H9 (cell line): ENCODE measurements at regions not wholly inside any gene's neighbourhood (a gene's known extent, or its start where the extent isn't known, plus 50 kb on each side); places are given as distances from the start of the nearest gene placed in this dataset.

Experiments used
- DNase-seq: peaks from one replicate; pipeline ENCODE4 v3.0.0-alpha.2; 2017
- H2AFZ ChIP-seq: one replicate; pipeline ENCODE4 v1.6.1; 2013; ENCODE audit warnings: mild to moderate bottlenecking, low read length, control low read depth, moderate library complexity
- H2AK5ac ChIP-seq: 2 replicates; pipeline ENCODE4 v1.6.1; 2013; ENCODE audit warnings: low read length, control low read depth, mixed read lengths; ENCODE audit not compliant: insufficient read length
- H2BK120ac ChIP-seq: one replicate; pipeline ENCODE4 v1.6.1; 2013; ENCODE audit warnings: low read depth, mild to moderate bottlenecking, low read length, control low read depth, inconsistent platforms; ENCODE audit not compliant: poor library complexity, severe bottlenecking
- H2BK12ac ChIP-seq: 2 replicates; pipeline ENCODE4 v1.6.1; 2013; ENCODE audit warnings: low read length, control low read depth, mixed read lengths, low read depth; ENCODE audit not compliant: insufficient read length
- H2BK15ac ChIP-seq: 2 replicates; pipeline ENCODE4 v1.6.1; 2013; ENCODE audit warnings: low read depth, low read length, control low read depth
- H2BK20ac ChIP-seq: one replicate; pipeline ENCODE4 v1.6.1; 2013; ENCODE audit warnings: low read depth, mild to moderate bottlenecking, low read length, control low read depth, inconsistent platforms; ENCODE audit not compliant: poor library complexity, severe bottlenecking
- H2BK5ac ChIP-seq: 2 replicates; pipeline ENCODE4 v1.6.1; 2013; ENCODE audit warnings: low read length, control low read depth, mixed read lengths; ENCODE audit not compliant: insufficient read length
- H3K14ac ChIP-seq: 2 replicates; pipeline ENCODE4 v1.6.1; 2013; ENCODE audit warnings: low read length, control low read depth; ENCODE audit not compliant: insufficient read depth
- H3K18ac ChIP-seq: 2 replicates; pipeline ENCODE4 v1.6.1; 2013; ENCODE audit warnings: low read depth, mild to moderate bottlenecking, mixed read lengths, low read length, control low read depth; ENCODE audit not compliant: insufficient read length
- H3K23ac ChIP-seq: 2 replicates; pipeline ENCODE4 v1.6.1; 2013; ENCODE audit warnings: low read length, control low read depth, mixed read lengths, low read depth; ENCODE audit not compliant: insufficient read length
- H3K23me2 ChIP-seq: 2 replicates; pipeline ENCODE4 v1.6.1; 2013; ENCODE audit warnings: low read depth, mild to moderate bottlenecking, mixed read lengths, low read length, control low read depth; ENCODE audit not compliant: insufficient read length, poor library complexity, severe bottlenecking
- H3K27ac ChIP-seq: 2 replicates; pipeline ENCODE4 v1.5.1; 2013; ENCODE audit warnings: low read length, control low read depth, mixed read lengths, low read depth; ENCODE audit not compliant: insufficient read length
- H3K27me3 ChIP-seq: 2 replicates; pipeline ENCODE4 v1.6.1; 2013; ENCODE audit warnings: low read length, control low read depth, inconsistent platforms; ENCODE audit not compliant: insufficient read depth
- H3K4ac ChIP-seq: 2 replicates; pipeline ENCODE4 v1.6.1; 2013; ENCODE audit warnings: low read depth, mild to moderate bottlenecking, control low read depth, inconsistent platforms, low read length, moderate library complexity
- H3K4me1 ChIP-seq: 2 replicates; pipeline ENCODE4 v1.6.1; 2013; ENCODE audit warnings: low read length, control low read depth, inconsistent platforms; ENCODE audit not compliant: insufficient read depth
- H3K4me2 ChIP-seq: 2 replicates; pipeline ENCODE4 v1.6.1; 2013; ENCODE audit warnings: low read length, control low read depth, mixed read lengths; ENCODE audit not compliant: insufficient read length, insufficient read depth
- H3K56ac ChIP-seq: 2 replicates; pipeline ENCODE4 v1.6.1; 2013; ENCODE audit warnings: low read depth, mild to moderate bottlenecking, mixed read lengths, low read length, control low read depth; ENCODE audit not compliant: insufficient read length
- H3K79me1 ChIP-seq: 2 replicates; pipeline ENCODE4 v1.6.1; 2013; ENCODE audit warnings: low read depth, mild to moderate bottlenecking, moderate library complexity, low read length, control low read depth, inconsistent platforms; ENCODE audit not compliant: insufficient read depth, poor library complexity, severe bottlenecking
- H3K79me2 ChIP-seq: 2 replicates; pipeline ENCODE4 v1.6.1; 2013; ENCODE audit warnings: low read length, control low read depth, inconsistent platforms; ENCODE audit not compliant: insufficient read depth
- H3K9ac ChIP-seq: 2 replicates; pipeline ENCODE4 v1.6.1; 2013; ENCODE audit warnings: low read length, control low read depth, mixed read lengths; ENCODE audit not compliant: insufficient read length; ENCODE audit errors: extremely low read depth
- H3K9me3 ChIP-seq: one replicate; pipeline ENCODE4 v1.6.1; 2013; ENCODE audit warnings: low read depth, low read length, inconsistent platforms; ENCODE audit not compliant: control insufficient read depth
- H3T11ph ChIP-seq: one replicate; pipeline ENCODE4 v1.6.1; 2013; ENCODE audit warnings: mild to moderate bottlenecking, low read length, control low read depth, inconsistent platforms
- H4K20me1 ChIP-seq: one replicate; pipeline ENCODE4 v1.6.1; 2013; ENCODE audit not compliant: control insufficient read depth, insufficient read length, insufficient read depth
- H4K5ac ChIP-seq: 2 replicates; pipeline ENCODE4 v1.6.1; 2013; ENCODE audit warnings: low read depth, mild to moderate bottlenecking, mixed read lengths, low read length, control low read depth; ENCODE audit not compliant: insufficient read length
- H4K8ac ChIP-seq: replicated peaks from 2 replicates; pipeline ENCODE4 v1.6.1; 2013; ENCODE audit warnings: low read length, control low read depth, mixed read lengths, low read depth; ENCODE audit not compliant: insufficient read length
- H4K91ac ChIP-seq: 2 replicates; pipeline ENCODE4 v1.6.1; 2013; ENCODE audit warnings: low read depth, mild to moderate bottlenecking, moderate library complexity, mixed read lengths, low read length, control low read depth; ENCODE audit not compliant: insufficient read length
- H3K27ac Mint-ChIP-seq, 3 experiments: 2 replicates in 2 of 3; 3 replicates in 1 of 3; pipeline ENCODE4 v1.8.0; 2020 to 2021; ENCODE audit warnings: mixed read lengths in 3 of 3, mild to moderate bottlenecking in 1 of 3, moderate library complexity in 1 of 3
- H3K27me3 Mint-ChIP-seq: 2 replicates; pipeline ENCODE4 v1.8.0; 2021; ENCODE audit warnings: low read depth, mild to moderate bottlenecking, moderate library complexity, mixed read lengths
- H3K36me3 Mint-ChIP-seq, 3 experiments: 2 replicates in 2 of 3; 3 replicates in 1 of 3; pipeline ENCODE4 v1.8.0; 2020 to 2021; ENCODE audit warnings: low read depth in 3 of 3, mixed read lengths in 3 of 3; ENCODE audit not compliant: insufficient read depth in 1 of 3
- H3K4me1 Mint-ChIP-seq, 2 experiments: 2 replicates each; pipeline ENCODE4 v1.8.0; 2020; ENCODE audit warnings: mixed read lengths in 2 of 2
- H3K4me3 Mint-ChIP-seq, 2 experiments: 2 replicates in 1 of 2; 3 replicates in 1 of 2; pipeline ENCODE4 v1.8.0; 2020 to 2021; ENCODE audit warnings: mild to moderate bottlenecking in 2 of 2, mixed read lengths in 2 of 2, moderate library complexity in 1 of 2
- H3K9me3 Mint-ChIP-seq, 2 experiments: 2 replicates in 1 of 2; 3 replicates in 1 of 2; pipeline ENCODE4 v1.8.0; 2020; ENCODE audit warnings: mild to moderate bottlenecking in 2 of 2, mixed read lengths in 2 of 2, moderate library complexity in 1 of 2
- WGBS: extraction: QIAGEN DNeasy Blood & Tissue Kit; methylation state at CpG from one replicate; pipeline ENCODE4 v1.1.7; 2013; ENCODE audit warnings: missing lambda C conversion rate, low lambda C conversion rate, mixed read lengths; ENCODE audit not compliant: insufficient read length; ENCODE audit errors: extremely low coverage; 5-methylcytosine and 5-hydroxymethylcytosine counted together
- TF ChIP-seq, protein P1 (sequence below): fragments of 200-600 bp; sonication (generic); conservative IDR thresholded peaks from 3 replicates; pipeline ENCODE4 v1.8.0; 2021; ENCODE audit warnings: antibody characterized with exemption, mild to moderate bottlenecking

DNA sequence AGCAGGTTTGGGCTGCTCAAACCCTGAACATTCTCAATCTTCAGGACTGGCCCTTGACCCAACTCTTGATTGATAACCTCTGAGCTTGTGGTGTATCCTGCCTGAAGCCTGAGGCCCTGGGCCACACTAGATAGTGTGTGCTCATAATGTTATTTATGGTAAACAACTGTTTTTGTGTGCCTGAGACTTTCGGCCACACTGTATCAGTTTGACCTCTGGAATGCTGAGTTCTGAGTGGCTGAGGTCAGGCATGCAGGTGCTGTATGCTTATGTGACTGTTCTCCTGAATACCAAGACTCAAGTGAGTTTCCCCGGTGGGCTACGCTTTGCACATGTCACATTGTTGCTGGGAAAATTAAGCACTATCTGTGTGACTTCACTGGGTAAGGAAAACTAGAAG is 82.2 kb upstream of the RMP24 start:
- Mint-ChIP-seq H3K27me3 (no peaks in the 10 kb centered on the region), H3K9me3 (peaks cover 16 to 20% of the 10 kb centered on the region in 2 experiments), H3K4me3 (no peak overlapping the region), H3K27ac (0 out of 7 replicates have a peak overlapping the region, but pooled peaks of 1 of the 3 experiments have one; percentile 25), H3K36me3 (peaks cover 23 to 31% (median 29%) of the 10 kb centered on the region in 3 experiments), H3K4me1 (peaks cover 18 to 22% of the 10 kb centered on the region in 2 experiments)
- Histone ChIP-seq H4K20me1 (no peaks in the 10 kb centered on the region), H3T11ph (no peak overlapping the region), H2BK5ac (no peak overlapping the region), H2BK15ac (no peak overlapping the region), H3K79me1 (no peaks in the 10 kb centered on the region), H4K8ac (no peak overlapping the region), H3K27me3 (no peaks in the 10 kb centered on the region), H3K27ac (no peak overlapping the region), H2AK5ac (no peak overlapping the region), H3K23me2 (no peaks in the 10 kb centered on the region), H3K4ac (no peak overlapping the region), H3K18ac (no peak overlapping the region), H2BK20ac (no peak overlapping the region), H3K4me1 (no peaks in the 10 kb centered on the region; the same call in 1 of the 2 replicates), H4K91ac (no peak overlapping the region), H3K23ac (no peak overlapping the region), H2BK120ac (no peak overlapping the region), H3K4me2 (no peak overlapping the region), H2BK12ac (no peak overlapping the region), H3K79me2 (no peaks in the 10 kb centered on the region), H3K9me3 (no peaks in the 10 kb centered on the region), H4K5ac (no peak overlapping the region), H3K9ac (no peak overlapping the region), H2AFZ (no peak overlapping the region), H3K14ac (no peak overlapping the region), H3K56ac (no peak overlapping the region)
- no CpG with 5 or more reads among the region's 3 CpGs for WGBS
- TF ChIP-seq, protein P1, sequence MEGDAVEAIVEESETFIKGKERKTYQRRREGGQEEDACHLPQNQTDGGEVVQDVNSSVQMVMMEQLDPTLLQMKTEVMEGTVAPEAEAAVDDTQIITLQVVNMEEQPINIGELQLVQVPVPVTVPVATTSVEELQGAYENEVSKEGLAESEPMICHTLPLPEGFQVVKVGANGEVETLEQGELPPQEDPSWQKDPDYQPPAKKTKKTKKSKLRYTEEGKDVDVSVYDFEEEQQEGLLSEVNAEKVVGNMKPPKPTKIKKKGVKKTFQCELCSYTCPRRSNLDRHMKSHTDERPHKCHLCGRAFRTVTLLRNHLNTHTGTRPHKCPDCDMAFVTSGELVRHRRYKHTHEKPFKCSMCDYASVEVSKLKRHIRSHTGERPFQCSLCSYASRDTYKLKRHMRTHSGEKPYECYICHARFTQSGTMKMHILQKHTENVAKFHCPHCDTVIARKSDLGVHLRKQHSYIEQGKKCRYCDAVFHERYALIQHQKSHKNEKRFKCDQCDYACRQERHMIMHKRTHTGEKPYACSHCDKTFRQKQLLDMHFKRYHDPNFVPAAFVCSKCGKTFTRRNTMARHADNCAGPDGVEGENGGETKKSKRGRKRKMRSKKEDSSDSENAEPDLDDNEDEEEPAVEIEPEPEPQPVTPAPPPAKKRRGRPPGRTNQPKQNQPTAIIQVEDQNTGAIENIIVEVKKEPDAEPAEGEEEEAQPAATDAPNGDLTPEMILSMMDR, result no peak
- DNase-seq, result no peak
